ENCODE measurements at regions not wholly inside any gene's neighbourhood (a gene's known extent, or its start where the extent isn't known, plus 50 kb on each side); places are given as distances from the start of the nearest gene placed in this dataset.

- TF ChIP-seq POLR2A (IDR thresholded peaks at IDR 0.05) = no peak
- TF ChIP-seq CTCF (IDR thresholded peaks at IDR 0.05 in 4 of 5, conservative IDR thresholded peaks at IDR 0.05 in 1 of 5) = no peak
Measured at GRCh38 chr2:8059255-8059654, 622.6 kb upstream of the ID2 start.
